HG02588 (cell line): ENCODE measurements at regions not wholly inside any gene's neighbourhood (a gene's known extent, or its start where the extent isn't known, plus 50 kb on each side); places are given as distances from the start of the nearest gene placed in this dataset.
"Not testable (repeated sequence)": the region's sequence is repeated elsewhere in the genome, so short reads cannot be mapped to it uniquely, and the experiment has no call there.

ENCODE experiments used
- ATAC-seq: cut with Tn5 transposase; IDR thresholded peaks from one replicate; pipeline ENCODE4 v1.9.1; 2021; ENCODE audit warnings: mild to moderate bottlenecking, moderate library complexity; ENCODE audit not compliant: unreplicated experiment

GRCh38 chr9:7481570-7481969 lies 318.0 kb downstream of the DMAC1 start:
- ATAC-seq = no peak

GRCh38 chr9:7479300-7479699 lies 320.3 kb downstream of the DMAC1 start:
- ATAC-seq = no peak

- no peak for ATAC-seq
Observed at GRCh38 chr9:7478646-7479045, 320.9 kb downstream of the DMAC1 start.

GRCh38 chr9:7467186-7467585 lies 332.4 kb downstream of the DMAC1 start:
- ATAC-seq = no peak

- no peak for ATAC-seq
Observed at GRCh38 chr9:7461791-7462190, 337.8 kb downstream of the DMAC1 start.

GRCh38 chr9:7456793-7457530 lies 342.6 kb downstream of the DMAC1 start:
- ATAC-seq = no peak

GRCh38 chr9:7456377-7456776 lies 343.2 kb downstream of the DMAC1 start:
- no peak for ATAC-seq

GRCh38 chr9:7454624-7455023 lies 345.0 kb downstream of the DMAC1 start:
- no peak for ATAC-seq

- no peak for ATAC-seq
Observed at GRCh38 chr9:7452378-7452777, 347.2 kb downstream of the DMAC1 start.

- ATAC-seq = no peak
Observed at GRCh38 chr9:7451062-7451461, 348.5 kb downstream of the DMAC1 start.

GRCh38 chr9:7443541-7443940 lies 356.0 kb downstream of the DMAC1 start:
- ATAC-seq = no peak

- ATAC-seq = no peak
Observed at GRCh38 chr9:7439355-7439995, 360.1 kb downstream of the DMAC1 start.

- no peak for ATAC-seq
Observed at GRCh38 chr9:7436754-7437153, 362.8 kb downstream of the DMAC1 start.

- ATAC-seq = no peak
Observed at GRCh38 chr9:7433508-7434292, 365.9 kb downstream of the DMAC1 start.

- ATAC-seq = no peak
Observed at GRCh38 chr9:7432989-7433388, 366.6 kb downstream of the DMAC1 start.

GRCh38 chr9:7417397-7417796 lies 382.2 kb downstream of the DMAC1 start:
- not testable (repeated sequence) for ATAC-seq

- no peak for ATAC-seq
Observed at GRCh38 chr9:7415836-7416235, 383.7 kb downstream of the DMAC1 start.

- no peak for ATAC-seq
Observed at GRCh38 chr9:7408845-7409244, 390.7 kb downstream of the DMAC1 start.

GRCh38 chr9:7407246-7407645 lies 392.3 kb downstream of the DMAC1 start:
- ATAC-seq = no peak

GRCh38 chr9:7405924-7406604 lies 393.5 kb downstream of the DMAC1 start:
- peak; percentile 71 for ATAC-seq

- no peak for ATAC-seq
Observed at GRCh38 chr9:7403839-7404487, 395.6 kb downstream of the DMAC1 start.
